SK-N-SH (cell line): ENCODE measurements at regions not wholly inside any gene's neighbourhood (a gene's known extent, or its start where the extent isn't known, plus 50 kb on each side); places are given as distances from the start of the nearest gene placed in this dataset.

Source experiments
- CTCF ChIA-PET: fragments of 300-600, 350-600 bp; formaldehyde crosslinking; extraction: SDS; loops from one replicate; lab custom pipeline; 2021; lab: Yijun Ruan, JAX
- POLR2A ChIA-PET: fragments of 350-600 bp; sonication (Branson Sonifier 250); formaldehyde crosslinking; extraction: SDS; loops from one replicate; lab custom pipeline; 2020; ENCODE audit warnings: antibody characterized with exemption, inconsistent platforms; lab: Yijun Ruan, JAX
- DNase-seq: peaks from one replicate; pipeline ENCODE4 v3.0.0; 2012
- H2AFZ ChIP-seq: fragments of 200-600 bp; sonication (generic); 2 replicates; pipeline ENCODE4 v1.8.1; 2016; ENCODE audit warnings: antibody characterized with exemption, mild to moderate bottlenecking, low read depth
- H3F3A ChIP-seq: fragments of 200-600 bp; sonication (generic); replicated peaks from 2 replicates; pipeline ENCODE3; 2016; ENCODE audit warnings: antibody characterized with exemption, mild to moderate bottlenecking; ENCODE audit not compliant: insufficient read depth
- H3K27ac ChIP-seq, 2 experiments: fragments of 200-500 bp in 1 of 2; fragments of 200-600 bp in 1 of 2; sonication (Bioruptor generic) in 1 of 2; sonication (generic), shearing (Covaris generic) in 1 of 2; 2 replicates each; pipeline versions ENCODE4 v1.5.1 to v1.6.1; 2014 to 2016; ENCODE audit warnings: low read depth in 2 of 2, inconsistent platforms in 1 of 2, low read length in 1 of 2, mild to moderate bottlenecking in 1 of 2, mixed read lengths in 1 of 2
- H3K27me3 ChIP-seq: fragments of 200-600 bp; sonication (generic), shearing (Covaris generic); 2 replicates; pipeline ENCODE4 v1.6.1; 2016; ENCODE audit warnings: mixed run types; ENCODE audit not compliant: insufficient read depth
- H3K36me3 ChIP-seq, 2 experiments: fragments of 200-500 bp in 1 of 2; fragments of 200-600 bp in 1 of 2; sonication (Bioruptor generic) in 1 of 2; sonication (generic) in 1 of 2; replicated peaks in 1 of 2; 2 replicates each; pipeline versions ENCODE3 to v1.5.1; 2014 to 2016; ENCODE audit warnings: low read length in 1 of 2, mild to moderate bottlenecking in 1 of 2; ENCODE audit not compliant: insufficient read depth in 2 of 2, control insufficient read depth in 1 of 2
- H3K4me1 ChIP-seq, 2 experiments: fragments of 200-500 bp in 1 of 2; fragments of 200-600 bp in 1 of 2; sonication (Bioruptor generic) in 1 of 2; sonication (generic), shearing (Covaris generic) in 1 of 2; 2 replicates each; pipeline versions ENCODE4 v1.5.1 to v1.6.1; 2014 to 2016; ENCODE audit warnings: low read depth in 1 of 2, low read length in 1 of 2, mixed run types in 1 of 2; ENCODE audit not compliant: insufficient read depth in 2 of 2, control insufficient read depth in 1 of 2
- H3K4me2 ChIP-seq: fragments of 200-600 bp; sonication (generic), shearing (Covaris generic); 2 replicates; pipeline ENCODE4 v1.6.1; 2017; ENCODE audit warnings: mixed run types
- H3K4me3 ChIP-seq, 2 experiments: fragments of 200-500 bp in 1 of 2; fragments of 200-600 bp in 1 of 2; sonication (Bioruptor generic) in 1 of 2; sonication (generic), shearing (Covaris generic) in 1 of 2; 2 replicates each; pipeline versions ENCODE4 v1.5.1 to v1.8.1; 2014 to 2016; ENCODE audit warnings: low read depth in 2 of 2, inconsistent platforms in 1 of 2, low read length in 1 of 2, mild to moderate bottlenecking in 1 of 2, mixed read lengths in 1 of 2, moderate library complexity in 1 of 2
- H3K79me2 ChIP-seq: fragments of 200-600 bp; sonication (generic); 2 replicates; pipeline ENCODE4 v1.8.1; 2017; ENCODE audit warnings: mild to moderate bottlenecking; ENCODE audit not compliant: insufficient read depth
- H3K9ac ChIP-seq: fragments of 200-600 bp; sonication (generic); 2 replicates; pipeline ENCODE4 v1.6.1; 2017; ENCODE audit warnings: mixed run types
- H3K9me2 ChIP-seq: fragments of 200-600 bp; sonication (generic); 2 replicates; pipeline ENCODE4 v1.6.1; 2017; ENCODE audit warnings: mixed run types
- H3K9me3 ChIP-seq: fragments of 200-600 bp; sonication (generic); 2 replicates; pipeline ENCODE4 v1.6.1; 2017; ENCODE audit warnings: mixed run types, mild to moderate bottlenecking, moderate library complexity
- H4K20me1 ChIP-seq: fragments of 200-600 bp; sonication (generic); 2 replicates; pipeline ENCODE4 v1.6.1; 2017; ENCODE audit warnings: mild to moderate bottlenecking, mixed run types; ENCODE audit not compliant: insufficient read depth
- CHD2 ChIP-seq: fragments of 150-350 bp; IDR thresholded peaks from 2 replicates; pipeline ENCODE4 v1.6.1; 2018; ENCODE audit warnings: low read length; ENCODE audit not compliant: partially characterized antibody
- ELF1 ChIP-seq: IDR thresholded peaks from 2 replicates; pipeline ENCODE4 v1.4.0; 2012
- EZH2phosphoT487 ChIP-seq: fragments of 200-600 bp; sonication (generic); IDR thresholded peaks from 2 replicates; pipeline ENCODE4 v1.6.1; 2017; ENCODE audit warnings: low read depth, mixed run types, mild to moderate bottlenecking, antibody characterized with exemption, moderate library complexity, borderline replicate concordance
- FOSL2 ChIP-seq: IDR thresholded peaks from 2 replicates; pipeline ENCODE4 v1.4.0; 2012; ENCODE audit warnings: low read depth, mild to moderate bottlenecking, moderate library complexity, borderline replicate concordance
- FOXJ3 ChIP-seq: sonication (generic); formaldehyde crosslinking; IDR thresholded peaks from 2 replicates; pipeline ENCODE4 v1.5.1; 2020; ENCODE audit warnings: mild to moderate bottlenecking, missing genetic modification reagents
- GATA2 ChIP-seq: sonication (generic); formaldehyde crosslinking; IDR thresholded peaks from 2 replicates; pipeline ENCODE4 v1.5.0; 2020; ENCODE audit warnings: mild to moderate bottlenecking, missing genetic modification reagents
- JUND ChIP-seq: IDR thresholded peaks from 2 replicates; pipeline ENCODE4 v1.4.0; 2012
- MEF2A ChIP-seq: IDR thresholded peaks from 2 replicates; pipeline ENCODE4 v1.4.0; 2012; ENCODE audit warnings: low read depth, borderline replicate concordance
- NFIC ChIP-seq: IDR thresholded peaks from 2 replicates; pipeline ENCODE4 v1.4.0; 2012; ENCODE audit warnings: borderline replicate concordance
- NRF1 ChIP-seq: IDR thresholded peaks from 2 replicates; pipeline ENCODE4 v1.6.1; 2012; ENCODE audit warnings: low read depth, mild to moderate bottlenecking, low read length
- RAD21 ChIP-seq: IDR thresholded peaks from 2 replicates; pipeline ENCODE4 v1.6.1; 2012; ENCODE audit warnings: mild to moderate bottlenecking, low read length
- RCOR1 ChIP-seq: fragments of 150-350 bp; IDR thresholded peaks from 2 replicates; pipeline ENCODE4 v1.6.1; 2017; ENCODE audit warnings: antibody characterized with exemption, low read length
- RFX5 ChIP-seq: IDR thresholded peaks from 2 replicates; pipeline ENCODE4 v1.6.1; 2012; ENCODE audit warnings: mild to moderate bottlenecking, improper control_type of control experiment, low read length
- RXRA ChIP-seq: IDR thresholded peaks from 2 replicates; pipeline ENCODE4 v1.4.0; 2012; ENCODE audit warnings: low read depth, mild to moderate bottlenecking, borderline replicate concordance
- SMC3 ChIP-seq: IDR thresholded peaks from 2 replicates; pipeline ENCODE4 v1.6.1; 2012; ENCODE audit warnings: low read depth, low read length, improper control_type of control experiment
- TCF12 ChIP-seq: IDR thresholded peaks from 2 replicates; pipeline ENCODE4 v1.4.0; 2012
- YY1 ChIP-seq: IDR thresholded peaks from 2 replicates; pipeline ENCODE4 v1.4.0; 2012; ENCODE audit warnings: low read depth, mild to moderate bottlenecking
- WGBS: methylation state at CpG from one replicate; pipeline ENCODE4 v1.1.6; 2017; ENCODE audit warnings: low lambda C conversion rate; 5-methylcytosine and 5-hydroxymethylcytosine counted together
- TF ChIP-seq, protein P1 (sequence below): fragments of 150-350 bp; IDR thresholded peaks from 2 replicates; pipeline ENCODE4 v1.6.1; 2016; ENCODE audit warnings: mild to moderate bottlenecking, low read depth, low read length
- TF ChIP-seq, protein P2 (sequence below): IDR thresholded peaks from 2 replicates; pipeline ENCODE4 v1.4.0; 2012; ENCODE audit warnings: low read depth, borderline replicate concordance
- TF ChIP-seq, protein P3 (sequence below): fragments of 150-350 bp; IDR thresholded peaks from 2 replicates; pipeline ENCODE4 v1.6.1; 2017; ENCODE audit warnings: antibody characterized with exemption, low read length, low read depth, borderline replicate concordance
- TF ChIP-seq, protein P4 (sequence below): IDR thresholded peaks from 2 replicates; pipeline ENCODE4 v1.4.0; 2012; ENCODE audit warnings: low read depth

DNA sequence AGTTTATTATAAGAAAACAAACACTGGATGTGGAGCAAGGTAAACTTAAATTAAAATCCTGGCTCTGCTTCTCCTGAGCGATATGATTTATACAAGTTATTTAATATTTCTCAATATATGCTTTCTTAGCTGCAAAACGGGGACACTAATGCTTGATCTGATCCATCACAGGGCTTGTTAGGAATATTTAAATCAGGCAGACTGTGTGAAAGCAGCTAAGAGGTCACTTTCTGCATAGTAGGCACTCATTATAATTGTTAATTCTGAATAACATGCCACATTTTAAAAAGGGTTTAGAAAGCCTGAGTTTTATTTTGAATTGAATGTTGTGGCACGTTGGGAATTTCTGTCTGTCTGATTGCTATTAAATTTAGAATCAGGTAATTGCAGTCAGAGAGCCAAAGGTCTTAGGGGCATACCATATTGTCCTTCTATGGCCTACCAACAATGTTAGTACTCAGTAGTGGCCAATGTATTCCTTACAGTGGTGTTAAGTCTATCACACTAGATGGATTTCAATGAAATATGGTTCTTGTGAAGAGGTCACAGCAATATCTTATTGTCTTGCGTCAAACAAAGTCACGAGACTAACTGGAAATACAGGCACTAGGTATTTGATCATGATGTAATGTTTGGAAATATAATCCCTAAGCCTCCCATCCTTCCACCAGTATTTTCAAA, 890.0 kb upstream of the CDH8 start (continued):
- TF ChIP-seq, protein P1, sequence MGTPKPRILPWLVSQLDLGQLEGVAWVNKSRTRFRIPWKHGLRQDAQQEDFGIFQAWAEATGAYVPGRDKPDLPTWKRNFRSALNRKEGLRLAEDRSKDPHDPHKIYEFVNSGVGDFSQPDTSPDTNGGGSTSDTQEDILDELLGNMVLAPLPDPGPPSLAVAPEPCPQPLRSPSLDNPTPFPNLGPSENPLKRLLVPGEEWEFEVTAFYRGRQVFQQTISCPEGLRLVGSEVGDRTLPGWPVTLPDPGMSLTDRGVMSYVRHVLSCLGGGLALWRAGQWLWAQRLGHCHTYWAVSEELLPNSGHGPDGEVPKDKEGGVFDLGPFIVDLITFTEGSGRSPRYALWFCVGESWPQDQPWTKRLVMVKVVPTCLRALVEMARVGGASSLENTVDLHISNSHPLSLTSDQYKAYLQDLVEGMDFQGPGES = no peak
- TF ChIP-seq CHD2 = no peak
- TF ChIP-seq, protein P2, sequence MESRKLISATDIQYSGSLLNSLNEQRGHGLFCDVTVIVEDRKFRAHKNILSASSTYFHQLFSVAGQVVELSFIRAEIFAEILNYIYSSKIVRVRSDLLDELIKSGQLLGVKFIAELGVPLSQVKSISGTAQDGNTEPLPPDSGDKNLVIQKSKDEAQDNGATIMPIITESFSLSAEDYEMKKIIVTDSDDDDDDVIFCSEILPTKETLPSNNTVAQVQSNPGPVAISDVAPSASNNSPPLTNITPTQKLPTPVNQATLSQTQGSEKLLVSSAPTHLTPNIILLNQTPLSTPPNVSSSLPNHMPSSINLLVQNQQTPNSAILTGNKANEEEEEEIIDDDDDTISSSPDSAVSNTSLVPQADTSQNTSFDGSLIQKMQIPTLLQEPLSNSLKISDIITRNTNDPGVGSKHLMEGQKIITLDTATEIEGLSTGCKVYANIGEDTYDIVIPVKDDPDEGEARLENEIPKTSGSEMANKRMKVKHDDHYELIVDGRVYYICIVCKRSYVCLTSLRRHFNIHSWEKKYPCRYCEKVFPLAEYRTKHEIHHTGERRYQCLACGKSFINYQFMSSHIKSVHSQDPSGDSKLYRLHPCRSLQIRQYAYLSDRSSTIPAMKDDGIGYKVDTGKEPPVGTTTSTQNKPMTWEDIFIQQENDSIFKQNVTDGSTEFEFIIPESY = no peak
- TF ChIP-seq FOSL2 = no peak
- TF ChIP-seq MEF2A = no peak
- TF ChIP-seq, protein P3, sequence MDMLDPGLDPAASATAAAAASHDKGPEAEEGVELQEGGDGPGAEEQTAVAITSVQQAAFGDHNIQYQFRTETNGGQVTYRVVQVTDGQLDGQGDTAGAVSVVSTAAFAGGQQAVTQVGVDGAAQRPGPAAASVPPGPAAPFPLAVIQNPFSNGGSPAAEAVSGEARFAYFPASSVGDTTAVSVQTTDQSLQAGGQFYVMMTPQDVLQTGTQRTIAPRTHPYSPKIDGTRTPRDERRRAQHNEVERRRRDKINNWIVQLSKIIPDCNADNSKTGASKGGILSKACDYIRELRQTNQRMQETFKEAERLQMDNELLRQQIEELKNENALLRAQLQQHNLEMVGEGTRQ = no peak
- TF ChIP-seq RAD21 = no peak

DNA sequence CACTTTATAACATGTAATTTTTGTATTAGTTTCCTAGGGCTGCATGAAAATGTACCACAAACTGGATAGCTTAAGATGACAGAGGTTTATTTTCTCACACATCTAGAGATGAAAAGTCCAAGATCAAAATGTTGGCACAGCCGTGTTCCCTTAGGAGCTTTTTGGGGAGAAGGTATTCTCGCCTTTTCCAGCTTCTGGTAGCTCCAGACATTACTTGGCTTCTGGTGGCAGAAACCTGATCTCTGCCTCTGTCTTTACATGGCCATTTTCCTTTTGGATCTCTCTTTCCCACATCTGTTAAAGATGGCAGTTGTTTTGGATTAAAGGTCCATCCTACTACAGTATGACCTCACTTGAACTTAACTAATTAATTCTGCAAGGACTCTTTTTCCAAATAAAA, 885.7 kb upstream of the CDH8 start:
- no peaks in the 10 kb centered on the region for H3K36me3 ChIP-seq
- no peak overlapping the region for H3K27ac ChIP-seq
- H3K4me1 ChIP-seq = no peaks in the 10 kb centered on the region
- H3K4me3 ChIP-seq = no peak overlapping the region
- no peak overlapping the region for H2AFZ ChIP-seq
- no peaks in the 10 kb centered on the region for H3F3A ChIP-seq
- no peaks in the 10 kb centered on the region; the same call in 1 of the 2 replicates for H3K9me2 ChIP-seq
- CTCF ChIA-PET = no interaction called here
- TF ChIP-seq JUND (no peak), ELF1 (no peak), RXRA (no peak)
- TF ChIP-seq, all 33 proteins: peak for 0
- H3K27me3 ChIP-seq = no peaks in the 10 kb centered on the region
- no peaks in the 10 kb centered on the region for H3K79me2 ChIP-seq
- no peaks in the 10 kb centered on the region for H4K20me1 ChIP-seq
- H3K9ac ChIP-seq = no peak overlapping the region
- no peaks in the 10 kb centered on the region for H3K9me3 ChIP-seq
- POLR2A ChIA-PET = no interaction called here
- H3K4me2 ChIP-seq = no peak overlapping the region
- 26% methylated on average over 2 of the region's 2 CpGs for WGBS
- DNase-seq = no peak

DNA sequence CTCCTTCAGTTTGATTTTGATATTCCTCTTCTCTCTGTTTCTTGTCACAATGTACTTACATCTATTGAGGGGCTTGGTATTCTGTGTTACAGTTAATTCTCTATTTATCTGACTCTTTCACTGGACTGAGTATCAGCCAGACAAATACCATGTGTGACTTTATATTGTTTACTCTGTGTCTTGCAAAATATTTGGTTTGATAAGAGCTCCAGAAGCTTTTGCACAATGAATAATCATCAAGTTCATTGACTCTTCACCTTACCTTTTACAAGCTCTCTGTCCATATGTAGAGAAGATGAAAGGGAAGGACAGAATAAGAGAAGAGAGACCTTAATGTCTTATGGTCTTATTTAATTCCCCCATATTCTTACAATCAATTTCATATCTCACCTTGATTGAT, 877.7 kb upstream of the CDH8 start:
- H3K4me1 ChIP-seq = no peaks in the 10 kb centered on the region
- H3F3A ChIP-seq = no peaks in the 10 kb centered on the region
- ChIA-PET CTCF (no interaction called here), POLR2A (no interaction called here)
- no peaks in the 10 kb centered on the region for H3K9me2 ChIP-seq
- no peaks in the 10 kb centered on the region for H3K9me3 ChIP-seq
- H3K79me2 ChIP-seq = no peaks in the 10 kb centered on the region
- no peak overlapping the region for H3K9ac ChIP-seq
- no peaks in the 10 kb centered on the region for H4K20me1 ChIP-seq
- H3K27me3 ChIP-seq = no peaks in the 10 kb centered on the region
- no peaks in the 10 kb centered on the region for H3K36me3 ChIP-seq
- DNase-seq = no peak
- H2AFZ ChIP-seq = no peak overlapping the region
- H3K4me3 ChIP-seq = no peak overlapping the region
- H3K27ac ChIP-seq = no peak overlapping the region
- no peak overlapping the region for H3K4me2 ChIP-seq
- TF ChIP-seq GATA2 (CRISPR knock-in tag) (no peak), YY1 (no peak), TCF12 (no peak), RCOR1 (no peak), NFIC (no peak), JUND (no peak), EZH2phosphoT487 (no peak), NRF1 (no peak), FOXJ3 (CRISPR knock-in tag) (no peak), MEF2A (no peak), SMC3 (no peak), RFX5 (no peak), RXRA (no peak)
- TF ChIP-seq, protein P2 = no peak
- TF ChIP-seq, protein P4, sequence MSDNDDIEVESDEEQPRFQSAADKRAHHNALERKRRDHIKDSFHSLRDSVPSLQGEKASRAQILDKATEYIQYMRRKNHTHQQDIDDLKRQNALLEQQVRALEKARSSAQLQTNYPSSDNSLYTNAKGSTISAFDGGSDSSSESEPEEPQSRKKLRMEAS = no peak
